SK-N-SH (cell line): ENCODE measurements at regions not wholly inside any gene's neighbourhood (a gene's known extent, or its start where the extent isn't known, plus 50 kb on each side); places are given as distances from the start of the nearest gene placed in this dataset.
A peak's percentile ranks its signal among the peaks of the same experiment; 100 is the strongest.

Source experiments
- CHD2 ChIP-seq: fragments of 150-350 bp; IDR thresholded peaks from 2 replicates; pipeline ENCODE4 v1.6.1; 2018; ENCODE audit warnings: low read length; ENCODE audit not compliant: partially characterized antibody
- CTCF ChIP-seq: fragments of 200-600 bp; sonication (generic); IDR thresholded peaks from 2 replicates; pipeline ENCODE4 v1.6.1; 2017; ENCODE audit warnings: antibody characterized with exemption, mild to moderate bottlenecking, moderate library complexity
- ELF1 ChIP-seq: IDR thresholded peaks from 2 replicates; pipeline ENCODE4 v1.4.0; 2012
- FOXJ3 ChIP-seq: sonication (generic); formaldehyde crosslinking; IDR thresholded peaks from 2 replicates; pipeline ENCODE4 v1.5.1; 2020; ENCODE audit warnings: mild to moderate bottlenecking, missing genetic modification reagents
- GATA2 ChIP-seq: sonication (generic); formaldehyde crosslinking; IDR thresholded peaks from 2 replicates; pipeline ENCODE4 v1.5.0; 2020; ENCODE audit warnings: mild to moderate bottlenecking, missing genetic modification reagents
- JUND ChIP-seq: IDR thresholded peaks from 2 replicates; pipeline ENCODE4 v1.4.0; 2012
- MAX ChIP-seq: IDR thresholded peaks from 2 replicates; pipeline ENCODE4 v1.4.0; 2012; ENCODE audit warnings: low read depth
- MXI1 ChIP-seq: IDR thresholded peaks from 2 replicates; pipeline ENCODE4 v1.6.1; 2012; ENCODE audit warnings: mild to moderate bottlenecking, low read depth, low read length, improper control_type of control experiment
- NFIC ChIP-seq: IDR thresholded peaks from 2 replicates; pipeline ENCODE4 v1.4.0; 2012; ENCODE audit warnings: borderline replicate concordance
- RAD21 ChIP-seq: IDR thresholded peaks from 2 replicates; pipeline ENCODE4 v1.6.1; 2012; ENCODE audit warnings: mild to moderate bottlenecking, low read length
- RCOR1 ChIP-seq: fragments of 150-350 bp; IDR thresholded peaks from 2 replicates; pipeline ENCODE4 v1.6.1; 2017; ENCODE audit warnings: antibody characterized with exemption, low read length
- REST ChIP-seq: IDR thresholded peaks from 2 replicates; pipeline ENCODE4 v1.6.1; 2012; ENCODE audit warnings: mild to moderate bottlenecking, low read depth, low read length, moderate library complexity
- SIN3A ChIP-seq: IDR thresholded peaks from 2 replicates; pipeline ENCODE4 v1.6.1; 2012; ENCODE audit warnings: low read depth, mild to moderate bottlenecking, low read length, moderate library complexity, borderline replicate concordance
- USF1 ChIP-seq: IDR thresholded peaks from 2 replicates; pipeline ENCODE4 v1.4.0; 2012; ENCODE audit warnings: low read depth, borderline replicate concordance
- USF2 ChIP-seq: fragments of 150-350 bp; IDR thresholded peaks from 2 replicates; pipeline ENCODE4 v1.6.1; 2017; ENCODE audit warnings: antibody characterized with exemption, low read length, low read depth, borderline replicate concordance

GRCh38 chr13:44884076-44884729 is 105.1 kb downstream of the NUFIP1 start (continued):
- TF ChIP-seq USF2: no peak
- TF ChIP-seq ELF1: no peak; the same call in 1 of the 2 replicates
- no peak for TF ChIP-seq SIN3A
- TF ChIP-seq FOXJ3 (CRISPR knock-in tag): no peak
- no peak for TF ChIP-seq REST
- TF ChIP-seq MAX: peak; percentile 73
- no peak for TF ChIP-seq GATA2 (CRISPR knock-in tag)
- TF ChIP-seq USF1: peak; percentile 40; the same call in 1 of the 2 replicates
- no peak for TF ChIP-seq CTCF
- TF ChIP-seq MXI1: no peak
- no peak for TF ChIP-seq NFIC
- TF ChIP-seq RAD21: no peak
- TF ChIP-seq JUND: peak; percentile 14; the same call in 1 of the 2 replicates
- TF ChIP-seq RCOR1: no peak
- TF ChIP-seq CHD2: no peak
